ENCODE measurements at regions not wholly inside any gene's neighbourhood (a gene's known extent, or its start where the extent isn't known, plus 50 kb on each side); places are given as distances from the start of the nearest gene placed in this dataset.

DNA sequence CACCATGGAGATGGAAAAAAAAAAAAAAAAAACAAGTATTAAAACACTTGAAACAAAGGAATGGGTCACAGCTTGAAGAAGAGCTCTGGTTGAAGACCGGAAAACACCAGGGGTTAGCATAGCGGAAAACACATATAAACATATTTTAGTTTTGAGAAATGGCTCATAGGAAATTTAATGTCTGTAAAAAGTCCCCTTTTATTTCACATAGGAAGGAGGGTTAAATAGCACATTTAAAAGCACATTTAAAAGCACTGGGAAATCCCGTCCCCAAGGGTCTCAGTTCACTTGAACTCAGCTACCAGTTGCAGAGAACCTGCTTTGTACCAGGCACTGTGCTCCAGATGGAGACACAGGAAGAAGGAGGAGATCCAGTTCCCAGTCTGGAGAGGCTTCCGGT lies 65.5 kb downstream of the KCNE4 start:
- in situ Hi-C loops (cut with MboI; ENCODE audit: low sequenced_read_pairs, unreplicated experiment) = no loop called here
- TF ChIP-seq CTCF (IDR thresholded peaks at IDR 0.05; ENCODE audit: borderline replicate concordance, control extremely low read depth, extremely low read depth, insufficient read depth, missing control alignments) = no peak
- DNase-seq (ENCODE audit: low spot score) = no peak

- no peak for TF ChIP-seq CTCF (IDR thresholded peaks at IDR 0.05; ENCODE audit: borderline replicate concordance, control extremely low read depth, extremely low read depth, insufficient read depth, missing control alignments)
- DNase-seq (ENCODE audit: low spot score) = no peak
- in situ Hi-C loops (cut with MboI; ENCODE audit: low sequenced_read_pairs, unreplicated experiment) = no loop called here
Measured at GRCh38 chr2:223121283-223121682, 69.3 kb downstream of the KCNE4 start.

GRCh38 chr2:223122781-223123180 lies 70.8 kb downstream of the KCNE4 start:
- no peak for TF ChIP-seq CTCF (IDR thresholded peaks at IDR 0.05; ENCODE audit: borderline replicate concordance, control extremely low read depth, extremely low read depth, insufficient read depth, missing control alignments)
- in situ Hi-C loops (cut with MboI; ENCODE audit: low sequenced_read_pairs, unreplicated experiment) = no loop called here
- no peak for DNase-seq (ENCODE audit: low spot score)

DNA sequence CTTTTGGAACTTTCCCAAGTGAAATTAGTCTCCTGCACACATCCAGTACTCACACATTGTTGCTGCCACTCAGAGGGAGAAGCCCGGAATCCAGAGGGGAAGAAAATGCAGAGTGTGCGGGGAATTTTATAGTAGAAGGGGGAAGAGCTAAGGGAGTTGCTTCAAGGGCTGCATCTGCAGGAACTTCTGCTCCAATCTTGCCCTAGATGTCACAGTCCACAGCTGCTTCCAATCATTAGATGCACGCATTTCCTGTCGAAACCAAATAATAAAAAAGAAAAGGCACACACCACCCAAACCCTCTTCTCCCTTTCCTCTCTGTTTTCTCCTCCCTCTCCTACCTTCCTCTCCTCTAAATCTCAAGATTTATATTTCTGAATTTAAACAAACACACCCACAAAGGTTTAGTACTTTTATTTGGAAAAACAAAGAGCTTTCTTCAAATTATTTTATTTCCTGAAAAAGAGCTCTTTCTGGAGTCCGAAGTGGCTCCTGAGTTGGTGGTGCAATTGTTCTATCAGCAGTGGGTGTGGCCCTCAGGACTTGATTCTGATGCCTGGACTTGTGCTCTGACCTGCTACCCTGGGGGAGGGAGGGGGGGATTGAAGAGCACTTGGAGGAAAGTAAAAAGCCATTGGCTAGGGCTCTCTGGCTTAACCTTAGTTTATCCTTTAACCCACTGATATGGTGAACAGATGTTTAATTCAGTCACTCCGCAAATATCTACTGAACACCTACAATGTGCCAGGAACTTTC lies 72.0 kb downstream of the KCNE4 start:
- in situ Hi-C loops (cut with MboI; ENCODE audit: low sequenced_read_pairs, unreplicated experiment) = no loop called here
- DNase-seq (ENCODE audit: low spot score) = no peak
- no peak for TF ChIP-seq CTCF (IDR thresholded peaks at IDR 0.05; ENCODE audit: borderline replicate concordance, control extremely low read depth, extremely low read depth, insufficient read depth, missing control alignments)

DNA sequence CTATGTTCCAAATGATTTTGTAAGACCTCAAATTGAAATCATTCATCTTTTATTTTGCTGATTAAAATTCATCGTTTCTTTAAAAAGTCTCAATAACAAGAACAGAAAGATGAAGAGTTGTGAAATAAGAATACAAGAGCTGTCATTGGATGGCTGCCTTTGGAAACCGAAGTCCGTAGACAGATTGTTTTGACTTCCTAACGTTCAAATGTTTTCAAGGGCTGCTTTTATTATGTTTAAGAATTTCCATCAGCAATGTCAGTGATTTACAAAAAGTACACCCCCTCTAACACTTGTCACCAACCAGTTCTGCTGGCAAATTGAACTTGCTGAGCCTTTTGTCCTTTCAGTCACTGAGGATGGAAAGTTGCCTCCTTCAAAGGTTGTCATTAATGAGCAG lies 89.6 kb downstream of the KCNE4 start:
- DNase-seq (ENCODE audit: low spot score) = no peak
- in situ Hi-C loops (cut with MboI; ENCODE audit: low sequenced_read_pairs, unreplicated experiment) = no loop called here
- no peak for TF ChIP-seq CTCF (IDR thresholded peaks at IDR 0.05; ENCODE audit: borderline replicate concordance, control extremely low read depth, extremely low read depth, insufficient read depth, missing control alignments)

DNA sequence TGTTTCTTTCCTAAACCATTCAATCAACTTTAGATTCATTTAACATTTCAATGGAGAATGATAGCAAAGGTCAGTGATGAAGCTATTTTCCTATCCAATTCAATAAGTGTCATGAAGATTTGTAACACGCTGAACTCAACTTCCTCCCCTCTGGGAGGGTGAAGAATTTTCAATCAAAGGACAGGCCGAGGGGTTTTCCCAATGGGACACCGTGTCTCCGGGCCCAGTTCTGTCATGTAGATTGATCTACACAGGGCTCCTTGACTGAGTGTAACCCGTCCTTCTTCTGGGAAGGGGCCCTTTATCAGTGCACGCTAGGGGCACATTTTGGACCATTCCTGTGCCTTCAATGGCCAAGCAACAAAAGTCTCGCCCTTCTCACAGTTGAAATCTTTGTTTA lies 90.1 kb downstream of the KCNE4 start:
- DNase-seq (ENCODE audit: low spot score) = no peak
- in situ Hi-C loops (cut with MboI; ENCODE audit: low sequenced_read_pairs, unreplicated experiment) = no loop called here
- no peak for TF ChIP-seq CTCF (IDR thresholded peaks at IDR 0.05; ENCODE audit: borderline replicate concordance, control extremely low read depth, extremely low read depth, insufficient read depth, missing control alignments)

Measured in GM13976 (cell line).